WERI-Rb-1 (cell line): ENCODE measurements at regions not wholly inside any gene's neighbourhood (a gene's known extent, or its start where the extent isn't known, plus 50 kb on each side); places are given as distances from the start of the nearest gene placed in this dataset.

ENCODE experiments used
- DNase-seq: peaks from one replicate; pipeline ENCODE4 v3.0.0-alpha.2; 2020
- H3K27ac ChIP-seq: fragments of 250-450 bp; sonication (Bioruptor Pico); 2 replicates; pipeline ENCODE4 v1.5.1; 2020; ENCODE audit warnings: mild to moderate bottlenecking, moderate library complexity
- H3K27me3 ChIP-seq: fragments of 250-450 bp; sonication (Bioruptor Pico); 2 replicates; pipeline ENCODE4 v1.5.1; 2021; ENCODE audit warnings: mild to moderate bottlenecking, low read depth, moderate library complexity; ENCODE audit not compliant: insufficient read depth, severe bottlenecking
- H3K36me3 ChIP-seq: fragments of 250-450 bp; sonication (Bioruptor Pico); 2 replicates; pipeline ENCODE4 v1.5.1; 2020; ENCODE audit warnings: mild to moderate bottlenecking, moderate library complexity
- H3K4me3 ChIP-seq: 2 replicates; pipeline ENCODE4 v1.5.1; 2011; ENCODE audit warnings: low read depth, mild to moderate bottlenecking, control low read depth, low read length
- H3K9me3 ChIP-seq: fragments of 250-450 bp; sonication (Bioruptor Pico); 2 replicates; pipeline ENCODE4 v1.5.1; 2021; ENCODE audit warnings: mild to moderate bottlenecking, moderate library complexity; ENCODE audit not compliant: severe bottlenecking
- CTCF ChIP-seq: IDR thresholded peaks from 2 replicates; pipeline ENCODE4 v1.5.1; 2011; ENCODE audit warnings: low read depth, mild to moderate bottlenecking, control low read depth, inconsistent platforms, low read length

- no peaks in the 10 kb centered on the region for H3K9me3 ChIP-seq
- no peak for TF ChIP-seq CTCF
- no peak for DNase-seq
- no peak overlapping the region for H3K27ac ChIP-seq
- no peak overlapping the region for H3K4me3 ChIP-seq
- no peaks in the 10 kb centered on the region for H3K36me3 ChIP-seq
- H3K27me3 ChIP-seq: peaks cover 41% of the 10 kb centered on the region
Measured at GRCh38 chr9:21677387-21677786, 125.0 kb upstream of the MTAP start.

GRCh38 chr9:21677834-21678233 is 124.6 kb upstream of the MTAP start:
- TF ChIP-seq CTCF: no peak
- no peaks in the 10 kb centered on the region for H3K36me3 ChIP-seq
- no peak overlapping the region for H3K4me3 ChIP-seq
- no peak overlapping the region for H3K27ac ChIP-seq
- H3K9me3 ChIP-seq: no peaks in the 10 kb centered on the region
- no peak for DNase-seq
- H3K27me3 ChIP-seq: peaks cover 45% of the 10 kb centered on the region

DNA sequence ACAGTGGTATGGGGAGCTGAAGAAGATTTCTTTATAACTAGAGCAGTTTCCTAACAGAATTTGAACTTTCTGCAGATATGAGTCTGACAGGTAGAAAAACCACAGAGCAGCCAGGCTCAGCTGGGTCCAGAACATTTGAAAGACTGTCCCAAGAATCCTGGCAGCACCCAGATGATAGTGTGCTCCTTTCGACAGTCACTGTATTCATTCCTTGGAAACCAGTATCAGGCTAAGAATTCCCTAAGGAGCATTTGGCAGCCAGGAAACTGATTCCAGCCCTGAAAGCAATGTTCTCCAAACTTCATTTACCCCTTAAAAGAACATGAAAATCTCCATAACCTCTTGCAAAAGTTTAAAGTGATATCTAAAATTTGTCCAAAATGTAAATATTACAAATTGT is 123.0 kb upstream of the MTAP start:
- Histone ChIP-seq H3K4me3 (no peak overlapping the region), H3K36me3 (no peaks in the 10 kb centered on the region), H3K27me3 (peaks cover 45% of the 10 kb centered on the region), H3K27ac (no peak overlapping the region), H3K9me3 (no peaks in the 10 kb centered on the region)
- no peak for TF ChIP-seq CTCF
- DNase-seq: no peak

- peaks cover 41% of the 10 kb centered on the region for H3K27me3 ChIP-seq
- no peak for DNase-seq
- H3K36me3 ChIP-seq: no peaks in the 10 kb centered on the region
- no peak overlapping the region for H3K27ac ChIP-seq
- TF ChIP-seq CTCF: no peak
- H3K4me3 ChIP-seq: no peak overlapping the region
- H3K9me3 ChIP-seq: no peaks in the 10 kb centered on the region
Measured at GRCh38 chr9:21680590-21680989, 121.8 kb upstream of the MTAP start.

DNA sequence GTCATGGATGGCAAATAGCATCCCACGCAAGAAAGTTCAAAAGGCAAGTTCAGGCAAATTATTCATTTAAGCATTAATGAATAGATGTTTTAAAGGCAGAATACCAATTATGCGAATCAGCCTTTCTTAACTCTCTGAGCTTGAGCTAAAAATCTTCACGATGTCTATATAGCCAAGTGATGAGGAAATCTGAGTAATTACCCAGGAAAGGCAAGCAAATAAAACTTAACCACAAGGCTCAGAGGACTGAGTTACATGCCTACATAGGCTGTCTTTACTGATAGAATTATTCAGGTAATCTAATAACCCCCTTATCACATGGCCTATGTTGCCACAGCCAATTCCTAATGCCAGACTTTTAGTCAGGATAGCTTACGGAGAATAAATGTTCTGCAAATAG is 120.8 kb upstream of the MTAP start:
- Histone ChIP-seq H3K27ac (no peak overlapping the region), H3K4me3 (no peak overlapping the region), H3K36me3 (no peaks in the 10 kb centered on the region), H3K27me3 (peaks cover 38% of the 10 kb centered on the region), H3K9me3 (no peaks in the 10 kb centered on the region)
- no peak for DNase-seq
- no peak for TF ChIP-seq CTCF

- peaks cover 42% of the 10 kb centered on the region for H3K27me3 ChIP-seq
- DNase-seq: no peak
- TF ChIP-seq CTCF: no peak
- no peak overlapping the region for H3K27ac ChIP-seq
- H3K9me3 ChIP-seq: no peaks in the 10 kb centered on the region
- H3K36me3 ChIP-seq: no peaks in the 10 kb centered on the region
- no peak overlapping the region for H3K4me3 ChIP-seq
Measured at GRCh38 chr9:21682381-21682780, 120.1 kb upstream of the MTAP start.
